ENCODE measurements at regions not wholly inside any gene's neighbourhood (a gene's known extent, or its start where the extent isn't known, plus 50 kb on each side); places are given as distances from the start of the nearest gene placed in this dataset.

DNA sequence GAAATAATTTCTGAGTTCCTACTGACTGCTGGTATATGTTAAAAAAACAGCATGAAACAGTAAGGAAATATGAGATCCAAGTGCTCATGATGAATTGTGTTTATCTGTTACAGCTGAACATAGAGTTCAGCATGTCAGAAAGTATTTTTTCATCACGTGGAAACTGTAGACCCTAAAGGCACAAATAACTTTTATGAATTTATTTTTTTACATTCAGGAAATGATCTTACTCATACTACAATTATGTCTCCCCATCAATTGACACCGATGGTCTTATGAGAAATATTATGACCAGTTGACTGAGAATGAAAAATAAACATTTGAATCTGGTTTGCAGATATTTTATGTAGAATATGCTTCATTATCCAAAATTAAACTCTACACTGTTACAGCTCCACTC, 283.1 kb upstream of the SPANXN4 start:
- DNase-seq: no peak
- Mint-ChIP-seq H3K9me3 (peaks cover 49% of the 10 kb centered on the region), H3K27me3 (ENCODE audit: low read depth, poor library complexity) (no peaks in the 10 kb centered on the region), H3K4me3 (no peak overlapping the region), H3K4me1 (no peaks in the 10 kb centered on the region), H3K36me3 (ENCODE audit: low read depth) (no peaks in the 10 kb centered on the region), H3K27ac (no peak overlapping the region)
- TF ChIP-seq, protein P1, sequence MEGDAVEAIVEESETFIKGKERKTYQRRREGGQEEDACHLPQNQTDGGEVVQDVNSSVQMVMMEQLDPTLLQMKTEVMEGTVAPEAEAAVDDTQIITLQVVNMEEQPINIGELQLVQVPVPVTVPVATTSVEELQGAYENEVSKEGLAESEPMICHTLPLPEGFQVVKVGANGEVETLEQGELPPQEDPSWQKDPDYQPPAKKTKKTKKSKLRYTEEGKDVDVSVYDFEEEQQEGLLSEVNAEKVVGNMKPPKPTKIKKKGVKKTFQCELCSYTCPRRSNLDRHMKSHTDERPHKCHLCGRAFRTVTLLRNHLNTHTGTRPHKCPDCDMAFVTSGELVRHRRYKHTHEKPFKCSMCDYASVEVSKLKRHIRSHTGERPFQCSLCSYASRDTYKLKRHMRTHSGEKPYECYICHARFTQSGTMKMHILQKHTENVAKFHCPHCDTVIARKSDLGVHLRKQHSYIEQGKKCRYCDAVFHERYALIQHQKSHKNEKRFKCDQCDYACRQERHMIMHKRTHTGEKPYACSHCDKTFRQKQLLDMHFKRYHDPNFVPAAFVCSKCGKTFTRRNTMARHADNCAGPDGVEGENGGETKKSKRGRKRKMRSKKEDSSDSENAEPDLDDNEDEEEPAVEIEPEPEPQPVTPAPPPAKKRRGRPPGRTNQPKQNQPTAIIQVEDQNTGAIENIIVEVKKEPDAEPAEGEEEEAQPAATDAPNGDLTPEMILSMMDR (IDR thresholded peaks at IDR 0.05): no peak

DNA sequence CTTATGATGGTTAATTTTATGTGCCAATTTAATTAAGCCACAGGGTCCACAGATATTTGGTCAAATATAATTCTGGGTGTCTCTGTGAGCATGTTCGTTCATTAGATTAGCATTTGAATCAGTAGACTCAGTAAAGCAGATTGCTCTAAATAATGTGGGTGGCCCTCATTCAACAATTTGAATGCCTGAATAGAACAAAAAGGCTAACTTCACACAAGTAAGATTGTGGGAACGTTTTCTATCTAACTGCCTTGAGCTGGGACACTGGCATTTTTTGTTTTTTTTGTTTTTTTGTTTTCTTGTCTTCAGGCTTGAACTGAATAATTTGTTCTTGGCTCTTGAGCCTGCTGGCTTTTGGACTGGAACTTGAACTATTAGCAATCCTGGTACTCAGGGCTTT, 292.4 kb upstream of the SPANXN4 start:
- Mint-ChIP-seq H3K4me1 (no peaks in the 10 kb centered on the region), H3K9me3 (peaks cover 29% of the 10 kb centered on the region), H3K36me3 (ENCODE audit: low read depth) (no peaks in the 10 kb centered on the region), H3K27me3 (ENCODE audit: low read depth, poor library complexity) (no peaks in the 10 kb centered on the region), H3K27ac (no peak overlapping the region), H3K4me3 (no peak overlapping the region)
- DNase-seq: no peak
- TF ChIP-seq, protein P1 (IDR thresholded peaks at IDR 0.05): no peak

DNA sequence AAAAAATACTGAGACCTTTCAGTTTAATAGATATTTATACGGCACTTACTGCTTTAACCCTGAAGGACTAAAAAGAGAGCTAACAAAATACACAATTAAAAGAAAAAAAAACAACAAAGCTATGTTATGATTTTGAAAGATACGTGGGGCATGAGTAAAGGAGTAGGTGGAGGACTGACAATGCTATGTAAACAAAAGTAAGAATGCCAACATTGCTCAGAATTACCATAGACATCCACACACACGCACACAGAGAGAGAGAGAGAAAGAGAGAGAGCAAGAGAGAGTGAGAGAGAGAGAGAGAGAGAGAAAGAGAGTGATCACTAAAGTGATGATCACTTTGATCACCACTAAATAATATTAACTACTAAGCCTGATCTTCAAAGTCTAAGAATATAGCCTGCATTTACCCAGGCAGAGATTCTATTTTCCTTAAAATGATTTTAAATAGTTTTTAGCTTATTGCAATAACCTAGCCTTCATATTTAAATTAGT, 313.9 kb upstream of the SPANXN4 start:
- TF ChIP-seq, protein P1 (IDR thresholded peaks at IDR 0.05): no peak
- H3K4me3 Mint-ChIP-seq: no peak overlapping the region
- H3K4me1 Mint-ChIP-seq: no peaks in the 10 kb centered on the region
- H3K27ac Mint-ChIP-seq: no peak overlapping the region
- peaks cover 27% of the 10 kb centered on the region for H3K9me3 Mint-ChIP-seq
- no peak for DNase-seq
- H3K27me3 Mint-ChIP-seq (ENCODE audit: low read depth, poor library complexity): no peaks in the 10 kb centered on the region
- H3K36me3 Mint-ChIP-seq (ENCODE audit: low read depth): no peaks in the 10 kb centered on the region

DNA sequence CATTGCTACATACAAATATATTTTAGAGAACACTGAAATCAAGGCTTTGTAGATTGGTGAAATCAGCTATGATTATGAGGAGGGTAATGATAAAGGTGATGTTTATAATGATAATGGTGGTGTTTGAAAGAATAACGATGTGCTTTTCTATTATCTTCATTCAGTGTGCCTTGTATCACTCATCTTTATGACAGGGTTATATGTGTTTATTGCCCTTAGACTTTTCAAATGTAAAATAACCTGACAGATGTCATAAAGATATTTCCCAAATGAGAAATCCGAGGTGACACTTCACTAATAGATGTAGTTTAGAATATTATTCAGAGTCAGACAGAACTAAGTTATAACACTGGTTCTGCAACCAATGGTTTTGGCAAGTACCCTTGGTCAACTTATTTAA, 323.0 kb upstream of the SPANXN4 start:
- Mint-ChIP-seq H3K36me3 (ENCODE audit: low read depth) (no peaks in the 10 kb centered on the region), H3K4me3 (no peak overlapping the region)
- DNase-seq: no peak

DNA sequence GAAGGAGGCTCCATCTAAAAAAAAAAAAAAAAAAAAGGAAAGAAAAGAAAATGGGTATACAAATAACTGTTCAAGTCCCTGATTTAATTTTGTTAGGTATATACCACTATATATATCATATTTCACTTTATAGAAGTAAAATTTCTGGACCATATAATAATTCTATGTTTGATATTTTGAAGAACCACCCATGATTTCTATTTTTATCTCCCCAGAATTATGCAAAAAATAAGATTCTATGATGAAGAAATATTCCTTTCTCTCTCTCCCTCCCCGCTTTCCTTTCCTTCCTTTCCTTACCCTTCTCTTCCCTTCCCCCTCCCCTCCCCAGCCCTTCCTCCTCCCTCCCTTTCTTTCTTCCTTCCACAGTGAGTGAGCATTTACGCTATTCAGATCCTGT, 337.5 kb upstream of the SPANXN4 start:
- Mint-ChIP-seq H3K36me3 (ENCODE audit: low read depth) (no peaks in the 10 kb centered on the region), H3K27ac (no peak overlapping the region), H3K4me1 (no peaks in the 10 kb centered on the region), H3K9me3 (peaks cover 25% of the 10 kb centered on the region), H3K27me3 (ENCODE audit: low read depth, poor library complexity) (peaks cover 7% of the 10 kb centered on the region), H3K4me3 (no peak overlapping the region)
- TF ChIP-seq, protein P1 (IDR thresholded peaks at IDR 0.05): no peak
- no peak for DNase-seq

More for the DNA sequence above, 323.0 kb upstream of the SPANXN4 start:
- Mint-ChIP-seq H3K9me3 (peaks cover 10% of the 10 kb centered on the region), H3K27ac (no peak overlapping the region), H3K27me3 (ENCODE audit: low read depth, poor library complexity) (no peaks in the 10 kb centered on the region), H3K4me1 (no peaks in the 10 kb centered on the region)
- TF ChIP-seq, protein P1 (IDR thresholded peaks at IDR 0.05): no peak

DNA sequence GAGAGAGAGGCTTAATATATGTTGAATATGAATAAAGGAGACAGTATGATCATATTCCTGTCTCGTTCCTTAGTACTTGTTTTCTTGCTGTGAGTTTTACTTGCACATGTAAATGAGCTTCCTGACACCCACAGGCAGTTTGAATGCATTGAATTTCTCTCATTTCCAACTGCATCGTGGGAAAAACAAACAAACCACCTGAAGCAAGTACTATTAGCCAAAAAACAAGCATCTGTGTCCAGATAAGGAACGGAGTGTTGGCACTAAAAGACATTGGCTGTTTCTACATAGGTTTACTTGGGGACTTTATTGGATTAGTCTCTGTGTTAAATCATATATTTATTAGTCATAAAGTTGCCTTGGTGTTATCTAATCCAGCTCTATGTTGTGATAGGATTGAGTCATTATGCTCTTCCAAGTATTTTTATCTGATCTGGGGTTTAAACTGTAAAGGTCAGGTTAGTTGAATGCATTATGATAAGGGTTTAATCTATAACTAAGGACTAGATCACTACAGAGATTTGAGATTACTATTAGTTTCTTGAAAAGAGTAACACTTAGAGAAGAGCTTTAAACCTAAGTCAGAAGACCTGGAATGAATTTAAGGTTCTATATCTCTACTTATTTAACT, 339.0 kb upstream of the SPANXN4 start:
- no peak overlapping the region for H3K4me3 Mint-ChIP-seq
- peaks cover 20% of the 10 kb centered on the region for H3K9me3 Mint-ChIP-seq
- no peak overlapping the region for H3K27ac Mint-ChIP-seq
- H3K36me3 Mint-ChIP-seq (ENCODE audit: low read depth): no peaks in the 10 kb centered on the region
- H3K4me1 Mint-ChIP-seq: no peaks in the 10 kb centered on the region
- no peak for DNase-seq
- peaks cover 3% of the 10 kb centered on the region for H3K27me3 Mint-ChIP-seq (ENCODE audit: low read depth, poor library complexity)
- TF ChIP-seq, protein P1 (IDR thresholded peaks at IDR 0.05): no peak

All from nephron progenitor cell (in vitro differentiated cells).